GM12878 (cell line): ENCODE measurements at regions not wholly inside any gene's neighbourhood (a gene's known extent, or its start where the extent isn't known, plus 50 kb on each side); places are given as distances from the start of the nearest gene placed in this dataset.

ENCODE experiments used
- ATAC-seq: fragments of 200-7000 bp; cut with Tn5 transposase; 3 replicates; pipeline ENCODE4 v1.9.1; 2020; ENCODE audit warnings: mild to moderate bottlenecking, moderate library complexity
- BruUV-seq: library from RNA; stranded (reverse); fragments of 400-500 nt; replicated peaks from 2 replicates; lab custom pipeline; 2021; lab: Mats Ljungman, UMichigan
- CTCF ChIA-PET: fragments of 300-600 bp; sonication (Branson Sonifier 250); formaldehyde crosslinking; extraction: SDS; loops from one replicate; lab custom pipeline; 2021; ENCODE audit warnings: inconsistent platforms; lab: Yijun Ruan, JAX
- POLR2A ChIA-PET: fragments of 350-600 bp; formaldehyde crosslinking; extraction: SDS; loops from one replicate; lab custom pipeline; 2021; ENCODE audit warnings: inconsistent platforms; lab: Charles Lee
- RAD21 ChIA-PET: fragments of 300-600 bp; sonication (Branson Sonifier 250); formaldehyde crosslinking; loops from one replicate; lab custom pipeline; 2023; ENCODE audit warnings: antibody characterized with exemption; ENCODE audit not compliant: unreplicated experiment; lab: Charles Lee
- SMC1A ChIA-PET: fragments of 300-600 bp; sonication (Branson Sonifier 250); formaldehyde crosslinking; loops from one replicate; lab custom pipeline; 2023; ENCODE audit not compliant: unreplicated experiment, uncharacterized antibody; lab: Charles Lee
- DNase-seq: peaks from one replicate; pipeline ENCODE4 v3.0.0-alpha.2; 2011; ENCODE audit warnings: low read depth, low spot score
- FAIRE-seq: peaks from 3 replicates; lab custom pipeline; 2011; peaks lifted over from hg19 to GRCh38; lab: Jason Lieb, UNC
- H2AFZ ChIP-seq: 2 replicates; pipeline ENCODE4 v1.6.0; 2011; ENCODE audit warnings: low read depth, low read length, control low read depth; ENCODE audit not compliant: control insufficient read depth
- H3K27ac ChIP-seq: 2 replicates; pipeline ENCODE4 v1.5.1; 2011; ENCODE audit warnings: control low read depth; ENCODE audit not compliant: control insufficient read depth, insufficient read depth
- H3K27me3 ChIP-seq, 2 experiments: replicated peaks in 1 of 2; 2 replicates each; pipeline versions ENCODE4 v1.6.0 to v1.6.1; 2011; ENCODE audit warnings: low read length in 1 of 2; ENCODE audit not compliant: control insufficient read depth in 2 of 2, insufficient read depth in 2 of 2
- H3K36me3 ChIP-seq, 2 experiments: 2 replicates each; pipeline ENCODE4 v1.5.1; 2011; ENCODE audit warnings: low read length in 1 of 2; ENCODE audit not compliant: control insufficient read depth in 2 of 2, insufficient read depth in 2 of 2
- H3K4me1 ChIP-seq: 2 replicates; pipeline ENCODE4 v1.6.1; 2011; ENCODE audit warnings: mild to moderate bottlenecking, low read length, moderate library complexity, mixed read lengths; ENCODE audit not compliant: control insufficient read depth, insufficient read depth
- H3K4me2 ChIP-seq: 2 replicates; pipeline ENCODE4 v1.6.0; 2011; ENCODE audit warnings: control low read depth; ENCODE audit not compliant: control insufficient read depth, insufficient read depth
- H3K4me3 ChIP-seq: fragments of 200-600 bp; sonication (generic); 2 replicates; pipeline ENCODE4 v1.5.1; 2016
- H3K79me2 ChIP-seq: 2 replicates; pipeline ENCODE4 v1.6.0; 2011; ENCODE audit warnings: low read length; ENCODE audit not compliant: control insufficient read depth, insufficient read depth
- H3K9ac ChIP-seq: 2 replicates; pipeline ENCODE4 v1.8.0; 2011; ENCODE audit warnings: low read length, control low read depth, mixed read lengths; ENCODE audit not compliant: control insufficient read depth, insufficient read depth
- H3K9me3 ChIP-seq: replicated peaks from 3 replicates; pipeline ENCODE4 v1.5.1; 2011; ENCODE audit warnings: mild to moderate bottlenecking, low read length; ENCODE audit not compliant: control insufficient read depth, insufficient read depth
- H4K20me1 ChIP-seq: 2 replicates; pipeline ENCODE4 v1.6.0; 2011; ENCODE audit not compliant: control insufficient read depth, insufficient read depth
- CBFB ChIP-seq: IDR thresholded peaks from 2 replicates; pipeline ENCODE4 v1.6.1; 2016; ENCODE audit warnings: antibody characterized with exemption, low read depth
- ELK1 ChIP-seq: IDR thresholded peaks from 2 replicates; pipeline ENCODE4 v1.6.1; 2012; ENCODE audit warnings: low read depth, low read length, improper control_type of control experiment
- EZH2 ChIP-seq: IDR thresholded peaks from 2 replicates; pipeline ENCODE4 v1.6.1; 2012; ENCODE audit warnings: low read depth, mild to moderate bottlenecking, control low read depth, inconsistent platforms, low read length, borderline replicate concordance; ENCODE audit not compliant: control insufficient read depth
- FOXK2 ChIP-seq: fragments of 450-650 bp; IDR thresholded peaks from 2 replicates; pipeline ENCODE4 v1.6.1; 2017; ENCODE audit warnings: mild to moderate bottlenecking, moderate library complexity
- LARP7 ChIP-seq: fragments of 450-650 bp; IDR thresholded peaks from 2 replicates; pipeline ENCODE4 v1.6.1; 2017; ENCODE audit warnings: mild to moderate bottlenecking
- NR2F1 ChIP-seq: fragments of 450-650 bp; conservative IDR thresholded peaks from 2 replicates; pipeline ENCODE4 v1.6.1; 2017; ENCODE audit warnings: mild to moderate bottlenecking
- RELA ChIP-seq: fragments of 450-650 bp; IDR thresholded peaks from 2 replicates; pipeline ENCODE4 v1.8.0; 2014; ENCODE audit warnings: borderline replicate concordance; ENCODE audit not compliant: partially characterized antibody
- STAT1 ChIP-seq: fragments of 450-650 bp; conservative IDR thresholded peaks from 2 replicates; pipeline ENCODE4 v1.6.1; 2014; ENCODE audit warnings: antibody characterized with exemption, mild to moderate bottlenecking
- TCF3 ChIP-seq: IDR thresholded peaks from 2 replicates; pipeline ENCODE4 v1.6.1; 2012; ENCODE audit warnings: low read depth, mild to moderate bottlenecking, low read length, borderline replicate concordance; ENCODE audit not compliant: insufficient read depth
- YBX1 ChIP-seq: fragments of 450-650 bp; IDR thresholded peaks from 2 replicates; pipeline ENCODE4 v1.6.1; 2016; ENCODE audit warnings: antibody characterized with exemption
- ZNF207 ChIP-seq: fragments of 450-650 bp; IDR thresholded peaks from 2 replicates; pipeline ENCODE4 v1.6.1; 2014; ENCODE audit warnings: antibody characterized with exemption, mild to moderate bottlenecking, borderline replicate concordance
- WGBS: methylation state at CpG from one replicate; pipeline ENCODE4 v1.1.6; 2016; ENCODE audit warnings: low lambda C conversion rate; ENCODE audit not compliant: insufficient replicate concordance, insufficient coverage; ENCODE audit errors: missing lambda C conversion rate; 5-methylcytosine and 5-hydroxymethylcytosine counted together
- in situ Hi-C: fragments of 300-500 bp; cut with MboI; formaldehyde crosslinking; loops from 9 replicates; pipeline ENCODE4 v1.14.3; 2018; ENCODE audit warnings: mixed read lengths
- intact Hi-C: fragments of 100-400 bp; cut with micrococcal nuclease; formaldehyde crosslinking; loops from one replicate; pipeline ENCODE4 v1.14.2; 2022; ENCODE audit not compliant: unreplicated experiment

GRCh38 chr6:54613596-54613995, 233.0 kb upstream of the FAM83B start:
- Histone ChIP-seq H3K79me2 (no peaks in the 10 kb centered on the region), H3K27ac (no peak overlapping the region), H3K27me3 (no peaks in the 10 kb centered on the region), H2AFZ (no peak overlapping the region), H3K4me3 (no peak overlapping the region), H4K20me1 (no peaks in the 10 kb centered on the region), H3K36me3 (no peaks in the 10 kb centered on the region), H3K9ac (no peak overlapping the region), H3K4me1 (no peaks in the 10 kb centered on the region), H3K4me2 (no peak overlapping the region), H3K9me3 (no peaks in the 10 kb centered on the region)
- FAIRE-seq (no peak), DNase-seq (no peak), ATAC-seq (no peak)
- no TSS peak for BruUV-seq
- intact Hi-C loops = no loop called here
- 0% methylated on average over 1 of the region's 1 CpG for WGBS
- no peak for TF ChIP-seq CBFB
- TF ChIP-seq EZH2 = no peak
- TF ChIP-seq ZNF207 = no peak
- TF ChIP-seq STAT1 = no peak
- TF ChIP-seq RELA = no peak
- TF ChIP-seq ELK1 = no peak
- TF ChIP-seq LARP7 = no peak
- no peak for TF ChIP-seq NR2F1
- no peak for TF ChIP-seq FOXK2
- no peak for TF ChIP-seq TCF3
- TF ChIP-seq YBX1 = no peak
- POLR2A ChIA-PET = interaction anchor here (0.6 kb wide), 1 partner anchor 119 kb away, joined by 3 read pairs; no protein-coding TSS in a partner anchor
- in situ Hi-C loops = no loop called here
- SMC1A ChIA-PET = no interaction called here
- CTCF ChIA-PET = no interaction called here
- RAD21 ChIA-PET = no interaction called here
